MV-4-11 (cell line): ENCODE measurements at regions not wholly inside any gene's neighbourhood (a gene's known extent, or its start where the extent isn't known, plus 50 kb on each side); places are given as distances from the start of the nearest gene placed in this dataset.
"Not testable (repeated sequence)": the region's sequence is repeated elsewhere in the genome, so short reads cannot be mapped to it uniquely, and the experiment has no call there.

ENCODE experiments used
- DNase-seq: peaks from one replicate; lab custom pipeline; 2025; lab: John Stamatoyannopoulos, UW

GRCh38 chrX:94341730-94342129, 667.7 kb downstream of the FAM133A start:
- DNase-seq = not testable (repeated sequence)

- no peak for DNase-seq
Observed at GRCh38 chrX:94361241-94361640, 687.2 kb downstream of the FAM133A start.

- no peak for DNase-seq
Observed at GRCh38 chrX:94365736-94366135, 691.7 kb downstream of the FAM133A start.

GRCh38 chrX:94366616-94367015, 692.6 kb downstream of the FAM133A start:
- no peak for DNase-seq

- no peak for DNase-seq
Observed at GRCh38 chrX:94389044-94389443, 715.0 kb downstream of the FAM133A start.

- DNase-seq = no peak
Observed at GRCh38 chrX:94400488-94400887, 726.5 kb downstream of the FAM133A start.

GRCh38 chrX:94401426-94401825, 727.4 kb downstream of the FAM133A start:
- no peak for DNase-seq

GRCh38 chrX:94414746-94415145, 740.7 kb downstream of the FAM133A start:
- no peak for DNase-seq

GRCh38 chrX:94418065-94418464, 744.1 kb downstream of the FAM133A start:
- no peak for DNase-seq

- no peak for DNase-seq
Observed at GRCh38 chrX:94424456-94424855, 750.5 kb downstream of the FAM133A start.

- DNase-seq = no peak
Observed at GRCh38 chrX:94430091-94430490, 756.1 kb downstream of the FAM133A start.

- no peak for DNase-seq
Observed at GRCh38 chrX:94435799-94436198, 761.8 kb downstream of the FAM133A start.

GRCh38 chrX:94454159-94454558, 780.2 kb downstream of the FAM133A start:
- DNase-seq = no peak

GRCh38 chrX:94454606-94455005, 780.6 kb downstream of the FAM133A start:
- DNase-seq = no peak

GRCh38 chrX:94455782-94456181, 781.8 kb downstream of the FAM133A start:
- no peak for DNase-seq

GRCh38 chrX:94492541-94492940, 818.5 kb downstream of the FAM133A start:
- no peak for DNase-seq

- no peak for DNase-seq
Observed at GRCh38 chrX:94493405-94493804, 819.4 kb downstream of the FAM133A start.

- no peak for DNase-seq
Observed at GRCh38 chrX:94511564-94511963, 837.6 kb downstream of the FAM133A start.

GRCh38 chrX:94515009-94515408, 841.0 kb downstream of the FAM133A start:
- DNase-seq = no peak

GRCh38 chrX:94524867-94525266, 850.9 kb downstream of the FAM133A start:
- no peak for DNase-seq

GRCh38 chrX:94545722-94546121, 871.7 kb downstream of the FAM133A start:
- no peak for DNase-seq

- DNase-seq = no peak
Observed at GRCh38 chrX:94551831-94552230, 877.8 kb downstream of the FAM133A start.

- no peak for DNase-seq
Observed at GRCh38 chrX:94560930-94561329, 886.9 kb downstream of the FAM133A start.

GRCh38 chrX:94576367-94577004, 902.5 kb downstream of the FAM133A start:
- no peak for DNase-seq
